ENCODE measurements at regions not wholly inside any gene's neighbourhood (a gene's known extent, or its start where the extent isn't known, plus 50 kb on each side); places are given as distances from the start of the nearest gene placed in this dataset.

- DNase-seq: no peak
Measured at GRCh38 chr12:63224396-63224795, 73.4 kb upstream of the AVPR1A start.

GRCh38 chr12:63223128-63223527 lies 72.1 kb upstream of the AVPR1A start:
- DNase-seq: no peak

- no peak for DNase-seq
Measured at GRCh38 chr12:63222582-63222981, 71.6 kb upstream of the AVPR1A start.

- DNase-seq: no peak
Measured at GRCh38 chr12:63220921-63221320, 69.9 kb upstream of the AVPR1A start.

GRCh38 chr12:63212316-63212715 lies 61.3 kb upstream of the AVPR1A start:
- no peak for DNase-seq

GRCh38 chr12:63208956-63209355 lies 58.0 kb upstream of the AVPR1A start:
- no peak for DNase-seq

- no peak for DNase-seq
Measured at GRCh38 chr12:63206909-63207308, 55.9 kb upstream of the AVPR1A start.

GRCh38 chr12:63206494-63206893 lies 55.5 kb upstream of the AVPR1A start:
- DNase-seq: no peak
